ENCODE measurements at regions not wholly inside any gene's neighbourhood (a gene's known extent, or its start where the extent isn't known, plus 50 kb on each side); places are given as distances from the start of the nearest gene placed in this dataset.

- TF ChIP-seq POLR2AphosphoS5 (IDR thresholded peaks at IDR 0.05) (no peak), POLR2A (IDR thresholded peaks at IDR 0.05) (no peak), CTCF (IDR thresholded peaks at IDR 0.05) (no peak), EP300 (IDR thresholded peaks at IDR 0.05) (no peak)
Measured at GRCh38 chr9:15069106-15069505, 158.9 kb upstream of the FREM1 start.

Measured in sigmoid colon (tissue), 4 donors.